Heart right ventricle (tissue), 16 donors: ENCODE measurements at regions not wholly inside any gene's neighbourhood (a gene's known extent, or its start where the extent isn't known, plus 50 kb on each side); places are given as distances from the start of the nearest gene placed in this dataset.

Source experiments
- ATAC-seq, 8 donors: fragments of 200-7000 bp; cut with Tn5 transposase; one replicate each; pipeline ENCODE4 v1.9.1; 2020; ENCODE audit warnings: mild to moderate bottlenecking in 8 of 8, moderate library complexity in 8 of 8, moderate number of reproducible peaks in 1 of 8
- DNase-seq, 2 donors: peaks; one replicate each; pipeline ENCODE4 v3.0.0-alpha.2; 2020
- H3K27ac ChIP-seq, 10 donors: fragments of 200-600 bp; sonication (generic) in 2 of 10; one replicate each; pipeline versions ENCODE4 v1.5.0 to v1.8.0; 2020 to 2022; ENCODE audit warnings: mild to moderate bottlenecking in 3 of 10
- H3K27me3 ChIP-seq, 7 donors: fragments of 200-600 bp; one replicate each; pipeline ENCODE4 v1.8.0; 2021 to 2022; ENCODE audit warnings: mild to moderate bottlenecking in 2 of 7
- H3K36me3 ChIP-seq, 9 donors: fragments of 200-600 bp; sonication (generic) in 1 of 9; one replicate each; pipeline versions ENCODE4 v1.5.0 to v1.8.0; 2020 to 2022; ENCODE audit warnings: mild to moderate bottlenecking in 2 of 9
- H3K4me1 ChIP-seq, 9 donors: fragments of 200-600 bp; sonication (generic) in 1 of 9; one replicate each; pipeline versions ENCODE4 v1.5.0 to v1.8.0; 2020 to 2022; ENCODE audit warnings: mild to moderate bottlenecking in 4 of 9
- H3K4me3 ChIP-seq, 10 donors: fragments of 200-600 bp; sonication (generic) in 2 of 10; one replicate each; pipeline versions ENCODE4 v1.5.0 to v1.8.0; 2020 to 2022; ENCODE audit warnings: mild to moderate bottlenecking in 7 of 10, moderate library complexity in 2 of 10
- H3K9me3 ChIP-seq, 11 donors: fragments of 200-600 bp in 10 of 11; sonication (generic) in 2 of 11; one replicate each; pipeline versions ENCODE4 v1.5.0 to v1.8.0; 2013 to 2022; ENCODE audit warnings: mild to moderate bottlenecking in 2 of 11, control low read depth in 1 of 11, moderate library complexity in 1 of 11
- WGBS, 2 donors: extraction: QIAGEN DNeasy Blood & Tissue Kit; methylation state at CpG; one replicate each; pipeline ENCODE4 v1.1.7; 2013; ENCODE audit warnings: inconsistent platforms in 1 of 2; 5-methylcytosine and 5-hydroxymethylcytosine counted together
- intact Hi-C, 10 donors: fragments of 100-400 bp; cut with DNase I; formaldehyde crosslinking; loops; one replicate each; pipeline versions ENCODE4 v1.11.1 to v1.14.2; 2022
- TF ChIP-seq, protein P1 (sequence below), 9 donors: fragments of 200-600 bp; sonication (generic) in 2 of 9; IDR thresholded peaks; one replicate each; pipeline versions ENCODE4 v1.5.0 to v1.8.0; 2021 to 2022; ENCODE audit warnings: antibody characterized with exemption in 9 of 9, mild to moderate bottlenecking in 5 of 9, moderate library complexity in 1 of 9
- donor health status: Arrhythmogenic right ventricular cardiomyopathy.
- donor health status: ischemic (EF 13 %, LVEDD 7.1; RV severe dilation, severe dysfunction).
- donor health status: healthy with polysubstance abuse.
- donor health status: DM: no; HTN: yes; CAD: no.
- donor health status: DM: no; HTN: no; CAD: no.
- donor health status: ischemic (EF 25% LVEDD 6.9; RV normal size, moderate dysfunction).
- donor health status: ischemic (EF 25% LVEDD 5.7; RV mildly dilated, moderate dysfunction).
- donor health status: healthy.
- donor health status: DM: yes; HTN: yes; CAD: no.
- donor health status: Ischemic cardiomyopathy.
- donor health status: ischemic (EF 35%, LVEDD 5.7; RV mildly dilated, moderate dysfunction).
- donor health status: nonischemic (EF 11% LVEDD 7.7; RV severe dilation, severe dysfunction).
- donor health status: DM: yes; HTN: yes; CAD: no.
- donor health status: PGD.
- donor health status: ischemic (EF 29% LVEDD 5.4; RV normal size, mild dysfunction).
- donor health status: nonischemic (EF 23%, LVEDD 6.1; RV moderate dilation, normal function).

DNA sequence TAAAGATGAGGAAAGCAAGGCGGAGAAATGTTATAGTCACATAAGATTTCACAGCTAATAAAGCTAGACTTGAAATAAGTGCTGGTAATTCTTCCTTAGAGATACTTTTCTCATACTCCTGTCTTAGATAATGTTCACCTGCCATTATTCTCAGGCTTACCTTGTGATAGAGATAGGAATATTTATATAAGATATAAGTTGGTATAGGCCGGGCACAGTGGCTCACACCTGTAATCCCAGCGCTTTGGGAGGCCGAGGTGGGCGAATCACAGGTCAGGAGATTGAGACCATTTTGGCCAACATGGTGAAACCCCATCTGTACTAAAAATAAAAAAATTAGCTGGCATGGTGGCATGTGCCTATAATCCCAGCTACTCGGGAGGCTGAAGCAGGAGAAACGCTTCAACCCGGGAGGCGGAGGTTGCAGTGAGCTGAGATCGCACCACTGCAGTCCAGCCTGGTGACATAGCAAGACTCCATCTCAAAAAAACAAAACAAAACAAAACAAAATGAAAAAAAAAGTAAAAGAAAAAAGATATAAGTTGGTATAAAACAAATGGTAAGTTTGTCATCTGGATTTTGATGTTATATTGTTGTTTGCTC, 1918.4 kb downstream of the MAT2B start:
- 88 to 89% methylated on average over 10 of the region's 10 CpGs for WGBS, 2 donors
- Histone ChIP-seq H3K9me3 (peaks cover 0 to 4% (median 0%) of the 10 kb centered on the region in 11 donors), H3K27me3 (no peaks in the 10 kb centered on the region), H3K4me3 (no peak overlapping the region), H3K4me1 (no peaks in the 10 kb centered on the region), H3K36me3 (no peaks in the 10 kb centered on the region), H3K27ac (no peak overlapping the region)
- DNase-seq (no peak), ATAC-seq (no peak)
- TF ChIP-seq, protein P1, sequence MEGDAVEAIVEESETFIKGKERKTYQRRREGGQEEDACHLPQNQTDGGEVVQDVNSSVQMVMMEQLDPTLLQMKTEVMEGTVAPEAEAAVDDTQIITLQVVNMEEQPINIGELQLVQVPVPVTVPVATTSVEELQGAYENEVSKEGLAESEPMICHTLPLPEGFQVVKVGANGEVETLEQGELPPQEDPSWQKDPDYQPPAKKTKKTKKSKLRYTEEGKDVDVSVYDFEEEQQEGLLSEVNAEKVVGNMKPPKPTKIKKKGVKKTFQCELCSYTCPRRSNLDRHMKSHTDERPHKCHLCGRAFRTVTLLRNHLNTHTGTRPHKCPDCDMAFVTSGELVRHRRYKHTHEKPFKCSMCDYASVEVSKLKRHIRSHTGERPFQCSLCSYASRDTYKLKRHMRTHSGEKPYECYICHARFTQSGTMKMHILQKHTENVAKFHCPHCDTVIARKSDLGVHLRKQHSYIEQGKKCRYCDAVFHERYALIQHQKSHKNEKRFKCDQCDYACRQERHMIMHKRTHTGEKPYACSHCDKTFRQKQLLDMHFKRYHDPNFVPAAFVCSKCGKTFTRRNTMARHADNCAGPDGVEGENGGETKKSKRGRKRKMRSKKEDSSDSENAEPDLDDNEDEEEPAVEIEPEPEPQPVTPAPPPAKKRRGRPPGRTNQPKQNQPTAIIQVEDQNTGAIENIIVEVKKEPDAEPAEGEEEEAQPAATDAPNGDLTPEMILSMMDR (IDR thresholded peaks at IDR 0.05), result no peak
- intact Hi-C loops, result no loop called here

- DNase-seq (no peak), ATAC-seq (no peak)
- H3K4me3 ChIP-seq, result no peak overlapping the region
- TF ChIP-seq, protein P1 (IDR thresholded peaks at IDR 0.05), result no peak
- H3K4me1 ChIP-seq, result no peaks in the 10 kb centered on the region
- no peaks in the 10 kb centered on the region for H3K36me3 ChIP-seq
- WGBS, 2 donors, result 65 to 75% methylated on average over 4 of the region's 4 CpGs
- intact Hi-C loops, result no loop called here
- no peak overlapping the region for H3K27ac ChIP-seq
- no peaks in the 10 kb centered on the region for H3K27me3 ChIP-seq
- peaks cover 0 to 4% (median 0%) of the 10 kb centered on the region in 11 donors for H3K9me3 ChIP-seq
Measured at GRCh38 chr5:165425594-165425993, 1920.2 kb downstream of the MAT2B start.

GRCh38 chr5:165448753-165449152, 1943.3 kb downstream of the MAT2B start:
- 45 to 65% methylated on average over 1 of the region's 1 CpG for WGBS, 2 donors
- Histone ChIP-seq H3K27ac (no peak overlapping the region), H3K27me3 (no peaks in the 10 kb centered on the region), H3K9me3 (peaks cover 0 to 1% (median 0%) of the 10 kb centered on the region in 11 donors), H3K4me3 (no peak overlapping the region), H3K4me1 (no peaks in the 10 kb centered on the region), H3K36me3 (no peaks in the 10 kb centered on the region)
- intact Hi-C loops, result no loop called here
- no peak for DNase-seq
- TF ChIP-seq, protein P1 (IDR thresholded peaks at IDR 0.05), result no peak
- ATAC-seq, result no peak

DNA sequence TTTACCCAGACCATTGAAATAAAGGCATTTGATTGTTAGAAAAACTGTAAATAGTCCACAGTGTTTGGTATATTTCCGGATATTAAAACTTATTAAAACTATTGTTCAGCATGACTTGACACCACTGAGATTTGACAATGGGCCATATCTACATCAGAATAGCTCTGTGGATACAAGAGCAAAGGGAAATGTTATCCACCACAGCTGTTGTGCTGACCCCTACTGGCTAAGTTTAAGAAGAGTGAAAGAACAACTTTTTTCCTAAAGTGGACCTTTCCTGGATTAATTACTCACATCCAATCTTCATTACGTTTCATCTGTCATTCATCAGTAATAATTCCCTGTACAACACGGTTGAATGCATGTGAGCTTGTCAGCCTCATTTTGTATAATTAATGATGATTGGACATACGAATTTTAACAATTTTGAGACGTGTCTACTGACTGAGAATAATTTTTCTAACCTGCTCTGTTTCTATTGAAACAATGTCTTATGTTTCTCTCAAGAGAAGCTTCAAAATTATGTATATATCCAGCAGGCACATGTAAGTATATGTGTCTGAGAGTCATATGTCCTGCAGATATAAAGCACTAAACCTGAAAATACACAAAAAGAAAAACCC, 1952.6 kb downstream of the MAT2B start:
- intact Hi-C loops, result no loop called here
- H3K4me1 ChIP-seq, result no peaks in the 10 kb centered on the region
- H3K9me3 ChIP-seq, result no peaks in the 10 kb centered on the region
- no peak for DNase-seq
- no peaks in the 10 kb centered on the region for H3K36me3 ChIP-seq
- ATAC-seq, result no peak
- WGBS, 2 donors, result 18 to 36% methylated on average over 5 of the region's 5 CpGs
- no peaks in the 10 kb centered on the region for H3K27me3 ChIP-seq
- H3K4me3 ChIP-seq, result no peak overlapping the region
- H3K27ac ChIP-seq, result no peak overlapping the region
- TF ChIP-seq, protein P1 (IDR thresholded peaks at IDR 0.05), result peak in 6 of 9 donors; percentile 18 to 44 (median 26)
